ENCODE measurements at regions not wholly inside any gene's neighbourhood (a gene's known extent, or its start where the extent isn't known, plus 50 kb on each side); places are given as distances from the start of the nearest gene placed in this dataset.

GRCh38 chr21:18089786-18090185 is 154.8 kb upstream of the CHODL start:
- no peak for TF ChIP-seq CTCF (IDR thresholded peaks at IDR 0.05; ENCODE audit: low read depth, low read length, poor library complexity, severe bottlenecking)
- TF ChIP-seq EZH2phosphoT487 (IDR thresholded peaks at IDR 0.05; ENCODE audit: borderline replicate concordance, low read length), result no peak

All from DOHH2 (cell line).